GM12873 (cell line): ENCODE measurements at regions not wholly inside any gene's neighbourhood (a gene's known extent, or its start where the extent isn't known, plus 50 kb on each side); places are given as distances from the start of the nearest gene placed in this dataset.

Source experiments
- CTCF ChIP-seq: IDR thresholded peaks from 2 replicates; pipeline ENCODE4 v1.5.1; 2012; ENCODE audit warnings: low read depth, mild to moderate bottlenecking, moderate library complexity, low read length, control low read depth; ENCODE audit not compliant: insufficient read depth; ENCODE audit errors: missing control alignments

DNA sequence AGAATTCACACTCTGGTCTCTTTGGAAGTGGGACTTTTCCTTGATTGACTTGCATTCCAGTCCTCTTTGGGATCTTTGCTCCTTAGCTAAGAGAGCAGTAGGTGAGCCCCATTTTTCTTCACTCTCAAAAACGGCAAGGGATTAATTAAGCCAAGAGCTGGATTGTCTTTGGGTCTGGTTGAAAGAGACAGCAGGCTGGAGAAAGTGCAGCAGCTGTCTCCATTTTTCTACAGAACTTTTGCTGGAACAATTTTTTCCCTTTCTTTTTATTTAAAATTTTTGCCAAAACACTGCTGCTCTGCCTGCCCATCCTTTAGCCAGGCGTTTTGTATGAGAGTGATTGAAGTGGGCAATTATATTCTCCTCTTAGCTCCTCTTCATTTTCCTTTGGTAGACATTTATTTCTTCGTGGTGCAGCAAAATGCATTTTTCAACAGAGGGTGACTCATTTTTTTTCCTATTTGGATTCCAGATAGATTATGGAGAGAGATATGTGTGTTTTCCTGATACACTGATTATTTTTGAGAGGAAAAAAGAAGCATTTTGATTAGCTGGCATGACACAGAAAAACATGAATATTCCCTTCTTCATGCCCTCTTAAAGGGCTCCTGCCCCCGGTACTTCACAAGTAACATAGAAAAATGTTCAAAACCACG lies 371.2 kb upstream of the NBEA start:
- TF ChIP-seq CTCF, result no peak

DNA sequence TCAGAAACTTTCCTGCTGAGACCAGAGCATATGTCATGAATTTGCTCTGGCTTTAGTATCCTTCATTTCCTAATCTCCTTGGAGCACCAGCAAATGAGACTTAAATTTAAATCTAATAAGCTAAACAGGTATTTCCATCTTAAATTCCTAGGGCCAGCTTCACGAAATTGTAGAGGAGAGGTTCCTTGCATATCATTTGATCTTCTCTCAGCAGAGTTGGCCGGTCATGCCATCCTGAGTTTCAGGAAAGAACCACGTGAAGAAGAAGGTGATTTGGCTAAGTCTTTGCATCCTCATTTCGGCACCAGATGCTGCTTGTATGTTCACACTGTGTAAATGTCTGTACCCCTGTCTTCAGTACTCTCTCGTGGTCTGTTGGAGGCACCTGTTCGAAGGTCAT lies 370.4 kb upstream of the NBEA start:
- no peak for TF ChIP-seq CTCF

DNA sequence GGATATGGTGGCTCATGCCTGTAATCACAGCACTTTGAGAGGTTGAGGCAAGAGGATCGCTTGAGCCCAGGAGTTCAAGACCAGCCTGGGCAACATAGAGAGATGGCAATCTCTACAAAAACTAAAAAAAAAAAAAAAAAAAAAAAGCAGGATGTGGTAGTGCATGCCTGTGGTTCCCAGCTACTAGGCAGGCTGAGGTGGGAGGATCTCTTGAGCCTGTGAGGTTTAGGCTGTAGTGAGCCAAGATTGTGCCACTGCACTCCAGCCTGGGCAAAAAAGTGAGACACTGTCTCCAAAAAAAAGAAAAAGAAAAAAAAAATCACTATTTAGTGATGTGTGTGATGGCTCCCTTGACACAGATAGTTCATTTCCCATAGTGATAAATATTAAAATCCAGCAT lies 365.0 kb upstream of the NBEA start:
- no peak for TF ChIP-seq CTCF

GRCh38 chr13:34578471-34578870 lies 363.6 kb upstream of the NBEA start:
- TF ChIP-seq CTCF, result no peak

DNA sequence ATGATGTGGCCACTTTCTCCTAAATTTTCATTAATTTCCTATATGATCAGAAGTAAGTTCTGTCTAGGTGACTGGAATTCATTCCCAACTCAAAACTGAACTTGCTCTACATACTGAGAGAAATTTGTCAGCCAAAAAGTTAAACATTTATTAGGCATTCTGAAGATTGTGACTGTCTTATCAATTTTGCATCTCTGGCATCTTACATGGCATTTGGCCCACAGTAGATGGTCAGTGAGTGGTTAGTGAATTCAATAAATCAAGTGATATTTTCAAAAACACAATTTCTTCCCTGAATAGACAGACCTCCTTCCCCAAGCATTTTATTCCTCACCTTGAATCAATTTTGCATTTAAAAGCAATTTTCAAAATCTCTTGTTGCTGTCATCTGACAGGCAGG lies 363.2 kb upstream of the NBEA start:
- no peak for TF ChIP-seq CTCF

GRCh38 chr13:34583181-34583580 lies 358.9 kb upstream of the NBEA start:
- no peak for TF ChIP-seq CTCF

DNA sequence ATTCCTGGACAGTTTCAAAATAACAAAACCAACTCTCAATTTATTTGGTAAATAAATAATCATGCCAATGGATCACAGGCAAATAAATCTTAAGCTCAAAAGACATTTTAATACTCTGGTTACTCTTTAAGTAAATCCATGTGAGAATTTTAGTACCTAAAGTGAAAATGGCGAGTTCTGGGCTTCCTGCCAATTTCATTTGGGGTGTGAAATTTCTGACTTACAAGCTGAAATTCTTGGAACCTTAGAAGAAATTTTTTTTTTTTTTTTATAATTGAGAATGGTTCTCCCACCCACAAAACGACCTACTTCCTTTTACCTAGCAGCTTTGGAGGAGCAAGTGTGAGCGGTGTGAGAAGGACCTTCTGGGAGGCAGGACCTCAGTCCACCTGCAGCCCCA lies 354.5 kb upstream of the NBEA start:
- TF ChIP-seq CTCF, result no peak
